Activated T-cell treated with anti-CD3 and anti-CD28 coated beads for 48 hours (primary cell): ENCODE measurements at regions not wholly inside any gene's neighbourhood (a gene's known extent, or its start where the extent isn't known, plus 50 kb on each side); places are given as distances from the start of the nearest gene placed in this dataset.

ENCODE experiments used
- DNase-seq: peaks from one replicate; pipeline ENCODE4 v3.0.0-alpha.2; 2020; ENCODE audit warnings: low read depth

DNA sequence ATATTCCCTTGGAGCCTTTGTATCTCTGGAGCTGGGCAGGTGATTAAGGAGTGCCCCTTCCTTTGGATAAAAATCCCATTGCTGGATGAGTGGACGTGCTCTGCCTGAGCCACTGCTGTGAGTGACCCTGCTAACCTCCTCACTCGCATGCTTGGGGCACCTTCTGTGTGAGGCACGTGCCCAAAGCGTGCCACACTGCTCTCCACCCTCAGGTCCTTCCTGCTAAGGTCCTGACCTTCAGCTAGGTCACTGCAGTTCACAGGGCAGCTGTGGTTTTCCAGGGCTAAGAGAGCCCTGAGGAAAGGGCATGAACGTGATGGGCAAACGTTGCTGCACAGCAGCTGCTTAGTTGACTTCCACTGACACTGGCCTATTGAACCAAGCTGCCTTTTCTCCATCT, 204.4 kb upstream of the COBL start:
- DNase-seq = no peak

DNA sequence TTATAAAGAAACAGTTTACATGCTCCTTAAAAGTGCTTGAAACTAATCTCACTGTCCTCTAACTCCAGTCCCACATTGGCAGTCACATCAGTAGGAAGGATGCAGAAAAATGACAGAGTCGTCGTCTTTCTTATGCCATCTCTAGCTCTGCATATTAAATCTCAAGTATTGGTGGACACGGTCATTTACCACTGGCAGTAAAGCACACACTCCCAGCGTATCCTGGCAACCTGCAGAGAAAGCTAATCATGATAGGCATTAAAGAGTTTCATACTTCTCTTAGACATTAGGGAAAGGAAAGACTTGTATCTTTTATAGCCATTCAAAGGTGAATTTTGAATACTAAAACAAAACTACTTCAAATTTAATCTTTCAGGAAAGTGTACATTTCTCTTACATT, 202.0 kb upstream of the COBL start:
- no peak for DNase-seq

DNA sequence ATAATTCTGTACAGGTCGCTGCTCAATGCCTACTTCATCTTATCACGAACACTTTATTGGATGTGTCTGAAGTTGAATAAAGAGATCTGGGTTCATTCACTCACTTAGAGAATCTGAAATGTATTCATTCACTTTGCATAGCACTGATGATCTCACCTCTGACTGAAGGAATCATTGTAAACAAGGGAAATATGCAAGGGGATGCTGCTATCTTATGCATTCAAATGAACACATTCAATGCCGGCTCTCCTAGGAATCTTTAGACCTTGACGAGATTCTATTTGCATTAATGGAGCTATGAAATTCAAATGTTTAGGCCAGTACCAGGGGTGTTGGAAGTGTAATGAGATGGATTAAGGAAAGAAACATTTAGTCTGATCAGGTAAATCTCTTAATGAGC, 200.6 kb upstream of the COBL start:
- DNase-seq = no peak

DNA sequence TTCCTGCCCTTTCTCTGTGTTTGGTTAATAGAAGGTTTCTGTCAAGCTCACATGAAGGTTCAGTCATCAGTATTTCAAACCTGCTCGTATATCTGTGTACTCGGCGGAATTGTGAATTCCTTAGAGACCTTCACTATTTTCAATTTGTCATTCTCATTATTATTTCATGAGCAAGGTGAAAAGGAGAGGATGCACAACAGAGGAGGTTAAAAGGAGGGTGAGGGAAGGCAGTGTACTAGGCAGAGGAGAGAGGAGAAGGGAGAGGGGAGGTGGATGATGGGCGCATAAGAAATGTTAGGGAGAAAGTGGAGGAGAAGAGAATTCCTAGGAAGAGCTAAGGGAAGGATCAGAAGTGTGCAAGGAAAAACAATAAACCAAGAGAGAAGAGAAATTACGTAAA, 185.0 kb upstream of the COBL start:
- DNase-seq = no peak

DNA sequence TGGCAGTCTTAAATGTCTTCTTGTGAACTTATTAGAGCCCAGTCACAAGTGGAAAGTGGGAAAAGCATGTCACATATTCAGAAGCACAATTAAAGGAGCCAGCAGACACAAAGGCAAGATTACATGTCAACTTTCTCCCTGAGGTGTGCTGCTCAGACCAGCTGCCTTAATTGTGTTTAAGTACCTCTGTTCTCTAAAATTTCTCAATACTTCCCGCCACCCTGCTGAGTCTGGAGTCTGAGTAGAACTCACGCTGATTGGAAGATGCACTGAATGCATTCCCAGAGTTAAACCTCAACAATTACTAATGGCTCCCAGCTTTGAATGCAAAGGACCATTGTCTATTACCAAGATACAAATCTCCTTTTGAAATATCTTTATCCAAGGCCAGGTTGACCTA, 166.4 kb upstream of the COBL start:
- no peak for DNase-seq

DNA sequence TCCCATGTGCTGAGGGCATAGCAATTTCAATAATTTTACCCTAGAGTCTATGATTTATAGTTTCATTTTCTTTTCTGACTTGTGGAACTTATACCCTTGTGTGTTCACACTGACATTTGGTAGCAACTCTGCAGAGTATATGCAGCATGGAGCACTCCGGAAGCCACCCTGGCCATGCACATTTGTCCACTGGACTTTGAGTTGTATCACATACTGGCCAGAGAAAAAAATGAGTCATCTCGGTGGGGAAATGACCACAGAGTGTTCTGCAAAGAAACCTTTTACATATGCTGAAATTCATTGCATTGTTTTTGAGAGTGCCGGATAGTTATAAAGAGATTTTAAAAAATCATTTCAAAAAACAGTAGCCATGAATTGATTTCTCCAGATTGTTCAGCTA, 164.8 kb upstream of the COBL start:
- DNase-seq = no peak

DNA sequence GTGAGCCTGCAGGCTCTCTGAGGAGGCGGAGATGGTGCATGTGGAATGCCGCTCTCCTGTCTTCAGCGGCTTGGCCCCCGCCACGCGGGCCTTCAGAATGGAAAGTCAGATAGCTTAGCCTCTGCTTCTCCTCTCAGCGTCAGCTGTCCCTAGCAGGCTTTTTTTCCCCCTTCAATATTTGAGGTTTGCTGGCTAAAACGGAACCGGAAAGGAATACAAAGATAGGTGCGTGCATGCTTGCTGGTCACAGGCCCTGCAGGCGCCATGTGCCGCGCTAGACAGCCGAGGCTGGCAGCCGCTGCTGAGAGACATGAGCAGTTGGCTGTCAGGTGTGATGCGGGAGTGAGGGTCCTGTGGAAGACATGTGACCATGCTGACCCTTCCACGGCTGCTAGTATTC, 161.2 kb upstream of the COBL start:
- no peak for DNase-seq

DNA sequence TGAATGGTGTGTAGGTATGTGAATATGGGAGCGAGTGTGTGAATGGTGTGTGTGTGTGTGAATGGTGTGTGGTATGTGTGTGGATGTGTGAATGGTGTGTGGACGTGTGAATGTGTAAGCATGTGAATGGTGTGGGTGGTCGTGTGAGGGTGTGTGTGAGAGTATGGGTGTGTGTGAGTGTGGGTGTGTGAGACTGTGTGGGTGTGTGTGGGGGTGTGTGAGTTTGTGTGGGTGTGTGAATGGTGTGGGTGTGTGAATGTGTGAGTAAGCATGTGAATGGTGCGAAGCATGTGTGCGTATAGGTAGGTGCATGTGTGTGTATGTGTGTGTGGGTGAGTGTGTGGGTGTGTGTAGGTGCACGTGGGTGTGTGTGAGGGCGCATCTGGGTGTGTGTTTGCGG, 160.7 kb upstream of the COBL start:
- no peak for DNase-seq

DNA sequence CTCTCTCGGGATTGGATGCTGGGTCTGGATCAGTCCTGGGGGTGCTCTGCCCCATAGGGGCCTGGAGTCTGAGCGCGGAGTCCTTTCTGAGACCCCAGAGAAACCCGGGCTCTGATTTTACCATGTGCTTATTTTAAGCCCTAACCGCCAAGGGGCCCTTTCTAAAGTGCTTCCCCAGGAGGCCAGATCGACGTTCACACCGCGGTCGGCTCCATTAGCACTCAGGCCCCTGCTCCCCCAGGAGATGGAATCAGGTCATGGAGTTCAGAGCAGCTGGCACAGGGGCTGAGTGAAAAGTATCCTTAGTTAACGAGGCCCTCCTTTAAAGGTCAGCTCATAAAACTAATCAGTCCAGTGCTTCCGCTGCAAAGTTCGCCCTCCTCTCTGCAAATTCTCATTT, 159.4 kb upstream of the COBL start:
- no peak for DNase-seq

DNA sequence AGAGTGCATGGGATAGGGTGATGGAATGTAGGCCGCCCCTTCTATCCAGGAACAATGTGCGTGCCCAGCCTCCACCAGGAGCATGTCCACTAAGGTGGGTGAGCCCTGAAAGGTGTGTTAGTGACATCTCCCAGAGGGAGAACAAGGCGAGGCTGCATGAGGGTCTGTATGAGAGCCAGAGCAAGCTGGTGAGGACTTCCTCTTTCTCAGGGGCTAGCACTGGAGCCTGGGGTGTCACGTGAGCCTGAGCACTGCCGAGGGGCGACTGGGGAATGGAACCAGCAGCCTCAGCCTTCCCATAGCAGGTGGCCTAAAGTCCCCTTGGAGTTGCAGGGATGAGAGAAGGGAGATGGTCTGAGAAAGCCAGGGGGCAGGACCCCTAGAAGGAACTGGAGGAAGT, 156.3 kb upstream of the COBL start:
- no peak for DNase-seq

DNA sequence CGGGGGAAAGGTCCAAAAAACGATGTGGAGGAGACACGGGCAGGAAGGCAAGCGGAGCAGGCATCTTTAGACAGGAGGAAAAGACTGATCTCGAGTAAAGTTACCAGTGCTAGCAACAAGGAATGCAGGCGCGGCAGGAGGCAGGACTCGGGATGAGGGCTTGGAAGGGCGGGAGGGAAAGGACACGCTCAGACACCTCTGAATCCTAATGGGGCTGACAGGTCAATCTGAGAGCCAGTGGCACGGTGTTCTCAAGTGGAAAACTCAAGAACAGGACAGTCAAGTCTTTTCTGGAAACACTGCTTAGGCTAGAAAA, 155.3 kb upstream of the COBL start:
- no peak for DNase-seq

DNA sequence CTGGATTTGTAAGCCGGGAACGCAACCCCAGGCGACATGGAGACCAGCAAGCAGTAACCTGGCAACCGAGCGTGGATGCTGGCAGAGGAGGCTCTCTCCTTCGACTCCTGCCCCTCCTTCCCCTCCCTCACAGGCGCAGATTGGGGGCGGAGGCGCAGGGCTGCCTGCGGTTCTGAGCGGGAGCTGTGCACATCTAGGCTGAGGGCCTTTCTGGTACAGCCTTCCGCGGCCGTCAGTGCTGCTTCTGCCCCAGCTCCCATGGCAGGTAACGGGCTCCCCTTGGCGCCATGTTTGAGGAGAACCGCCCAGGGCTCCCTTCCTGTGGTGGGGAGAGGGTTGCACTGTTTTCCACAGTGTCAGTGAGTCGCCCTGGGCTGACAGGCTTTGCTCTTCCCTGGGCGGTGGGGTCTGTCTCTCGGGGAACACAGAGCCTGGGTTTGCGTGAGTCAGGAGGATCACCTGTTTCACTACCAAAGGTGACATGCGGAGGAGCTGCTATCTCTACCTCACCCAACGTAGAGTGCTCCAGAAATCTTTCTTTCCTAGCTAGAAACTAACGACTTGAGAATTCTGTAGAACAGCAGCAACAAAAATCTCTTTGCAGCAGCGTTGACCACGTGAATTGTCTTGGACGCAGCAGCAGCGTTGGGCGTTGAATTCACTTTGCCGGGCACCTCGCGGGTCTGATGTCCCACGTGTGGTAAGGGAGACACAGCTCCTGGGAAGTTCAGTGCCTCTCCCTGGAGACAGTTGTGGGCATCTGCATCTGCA, 154.8 kb upstream of the COBL start:
- DNase-seq = no peak

DNA sequence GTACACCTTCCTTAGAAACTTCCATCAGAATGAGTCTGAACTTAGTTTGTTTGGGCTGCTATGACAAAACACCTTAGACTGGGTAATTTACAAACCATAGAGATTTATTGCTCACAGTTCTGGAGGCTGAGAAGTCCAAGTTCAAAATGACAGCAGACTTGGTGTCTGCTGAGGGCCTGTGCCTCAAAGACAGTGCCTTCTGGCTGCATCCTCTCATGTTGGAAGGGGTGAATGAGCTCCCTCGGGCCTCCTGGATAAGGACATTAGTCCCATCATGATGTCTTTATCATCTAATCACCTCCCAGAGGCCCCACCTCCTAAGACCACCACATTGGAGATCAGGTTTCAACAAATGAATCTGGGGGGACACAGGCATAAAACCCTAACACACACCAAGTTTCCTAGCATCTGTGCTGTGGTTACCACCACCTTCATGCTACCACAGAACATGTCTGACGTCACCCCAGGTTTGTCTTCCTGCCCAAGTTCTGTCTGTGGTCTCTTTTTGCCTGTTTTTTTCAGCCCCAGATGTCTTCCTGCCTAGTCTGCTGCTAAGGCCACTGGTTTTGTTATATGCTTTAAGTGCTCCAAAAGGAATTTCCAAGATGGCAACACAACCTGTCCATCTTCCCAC, 150.9 kb upstream of the COBL start:
- no peak for DNase-seq

DNA sequence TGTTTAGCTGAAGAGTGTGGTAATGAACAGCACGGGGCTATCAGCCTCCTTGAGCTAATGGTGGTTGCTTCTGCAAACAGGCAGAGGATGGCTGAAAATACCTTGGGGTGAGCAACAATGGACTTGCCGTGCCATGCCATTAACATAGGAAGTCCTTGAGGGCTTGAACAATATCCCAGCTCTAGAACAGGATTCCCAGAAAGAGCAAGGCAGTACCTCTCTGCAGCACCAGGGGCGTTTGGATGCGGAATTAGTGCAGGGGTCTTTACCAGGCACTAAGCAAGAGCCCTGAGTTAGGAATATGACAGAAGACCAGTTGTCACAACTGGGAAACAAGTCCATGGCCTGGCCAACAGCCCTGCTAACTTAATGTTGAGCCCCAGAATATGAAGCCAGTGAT, 143.2 kb upstream of the COBL start:
- no peak for DNase-seq

DNA sequence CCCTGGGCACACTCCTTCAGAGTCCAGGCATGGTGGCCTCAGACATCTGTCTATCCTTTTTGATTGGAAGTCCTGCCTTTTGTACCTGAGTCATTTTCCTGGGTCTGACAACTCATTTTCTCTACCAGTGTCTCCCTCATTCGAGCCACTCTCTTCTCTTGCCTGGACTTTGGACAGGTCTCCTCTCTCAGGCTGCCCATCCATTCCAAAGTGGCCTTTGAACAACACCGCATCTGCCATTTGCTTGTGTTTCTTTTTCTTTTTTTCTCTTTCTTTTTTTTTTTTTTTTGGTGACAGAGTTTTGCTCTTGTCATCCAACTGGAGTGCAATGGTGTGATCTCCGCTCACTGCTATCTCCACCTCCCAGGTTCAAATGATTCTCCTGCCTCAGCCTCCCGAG, 142.1 kb upstream of the COBL start:
- DNase-seq = no peak

DNA sequence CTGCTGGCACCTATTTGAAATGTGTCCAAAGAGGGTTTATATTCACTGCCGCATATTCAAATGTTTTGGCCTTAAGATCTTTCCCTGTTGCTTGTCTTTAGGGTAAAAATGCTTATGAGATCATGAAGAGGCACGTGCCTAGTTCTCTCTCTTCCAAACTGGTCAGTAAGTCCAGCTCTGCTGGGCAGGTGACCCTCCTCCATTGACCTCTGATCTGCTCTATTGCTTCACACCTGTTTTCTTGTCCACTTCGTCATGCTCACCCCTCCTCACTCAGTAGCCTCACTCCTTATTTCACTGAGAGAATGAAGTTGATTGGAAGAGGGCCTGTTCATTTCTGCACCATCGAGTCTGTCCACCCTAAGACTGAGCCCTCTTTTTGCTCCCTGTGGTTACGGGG, 140.5 kb upstream of the COBL start:
- DNase-seq = no peak

DNA sequence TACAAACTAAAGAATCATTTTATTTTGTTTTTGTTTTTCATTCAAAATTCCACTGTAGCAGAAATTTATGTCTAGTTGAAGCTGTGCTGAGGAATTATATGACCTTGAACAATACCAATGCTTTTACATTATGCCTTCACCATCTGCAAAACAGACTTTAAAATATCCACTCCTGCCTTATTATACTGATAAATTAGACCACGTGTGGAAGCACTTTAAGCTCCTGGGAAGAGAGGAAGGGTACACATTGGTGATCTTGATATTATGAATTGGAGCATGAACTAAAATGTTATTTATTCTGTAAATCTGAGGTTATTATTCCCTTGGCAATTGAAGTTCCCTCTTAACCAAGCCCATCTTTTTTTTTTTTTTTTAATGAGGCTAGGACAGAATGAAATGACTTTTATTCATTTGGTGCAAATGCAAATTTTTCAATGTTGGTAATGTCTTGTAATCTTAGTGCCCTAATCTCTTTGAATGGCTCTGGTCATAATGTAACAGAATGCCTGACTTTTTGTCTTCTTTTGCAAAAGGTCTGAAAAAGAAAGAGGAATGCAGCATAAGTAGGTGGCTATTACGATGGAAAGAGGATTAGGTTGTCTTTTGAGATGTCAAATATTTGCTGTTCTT, 139.9 kb upstream of the COBL start:
- DNase-seq = no peak

DNA sequence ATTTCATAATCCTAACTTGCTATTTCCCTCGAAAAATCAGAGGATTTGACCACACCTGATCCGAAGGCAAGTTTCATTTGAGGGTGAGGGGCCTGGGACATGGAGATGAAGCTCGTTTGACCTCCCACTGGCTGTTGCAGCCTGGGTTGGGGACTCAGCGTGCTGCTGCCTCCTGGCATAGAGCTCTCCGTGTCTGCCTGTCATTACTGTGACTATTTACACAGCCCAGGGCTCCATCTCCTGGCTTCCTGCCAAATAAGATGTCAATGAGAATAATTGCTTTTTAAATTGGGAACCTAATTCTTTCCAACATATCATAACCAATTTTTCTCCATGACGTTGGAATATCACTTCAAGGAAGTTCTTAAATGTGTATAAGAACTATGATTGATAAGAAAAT, 139.3 kb upstream of the COBL start:
- no peak for DNase-seq

DNA sequence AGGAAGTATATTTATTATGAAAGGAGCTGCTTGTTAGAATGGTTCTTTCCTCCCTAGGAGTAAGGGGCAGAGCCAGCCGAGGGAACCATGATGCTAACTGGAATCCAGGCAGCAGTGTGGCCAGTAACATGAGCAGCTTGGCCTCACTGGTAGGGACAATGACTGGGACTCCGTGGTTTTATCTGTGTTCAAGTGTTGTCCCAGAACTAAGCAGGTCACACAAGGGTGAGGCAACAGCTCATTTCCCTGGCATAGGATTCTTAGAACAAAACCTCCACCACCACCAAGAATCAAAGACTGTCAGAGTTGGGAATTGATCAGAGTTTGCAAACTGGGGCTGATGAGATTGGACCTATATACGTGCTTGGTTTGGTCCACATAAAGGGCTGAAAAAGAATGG, 138.9 kb upstream of the COBL start:
- DNase-seq = no peak

DNA sequence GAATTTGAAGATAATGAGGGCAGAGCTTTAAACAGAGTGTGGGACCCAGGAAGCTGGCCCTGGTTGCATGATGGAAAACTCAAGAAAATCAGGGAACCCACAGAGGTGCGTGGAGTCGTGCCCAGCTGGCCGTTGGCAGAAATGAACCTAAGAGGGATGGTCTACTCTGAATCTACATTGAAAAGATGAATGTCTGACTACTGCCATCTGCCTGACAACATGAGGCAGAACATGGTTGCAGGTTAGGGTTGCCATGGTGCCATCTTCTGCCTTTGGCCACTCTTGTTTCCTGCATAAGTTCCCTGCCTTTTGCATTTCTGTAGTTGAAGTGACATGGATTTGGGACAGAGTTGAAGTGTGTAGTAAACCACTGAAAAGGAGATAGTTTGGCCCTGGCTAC, 138.5 kb upstream of the COBL start:
- DNase-seq = no peak

DNA sequence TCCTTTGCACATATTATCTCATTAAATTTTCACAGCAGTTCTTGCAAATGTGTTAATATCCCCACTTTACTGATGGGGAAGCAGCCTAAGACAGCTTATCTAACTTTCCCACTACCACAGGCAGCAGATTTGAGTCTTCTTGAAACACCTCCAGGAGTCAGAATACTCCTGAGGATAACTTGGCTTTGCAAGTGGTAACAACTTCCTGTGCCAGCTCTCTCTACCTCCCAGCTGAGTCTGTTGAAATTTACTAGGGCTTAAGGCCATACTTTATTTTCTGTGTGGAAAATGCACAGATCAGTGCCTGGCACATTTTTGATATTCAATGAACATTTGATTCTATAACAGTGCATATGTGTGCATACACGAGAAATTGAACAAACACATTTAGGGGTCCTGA, 136.1 kb upstream of the COBL start:
- DNase-seq = no peak

DNA sequence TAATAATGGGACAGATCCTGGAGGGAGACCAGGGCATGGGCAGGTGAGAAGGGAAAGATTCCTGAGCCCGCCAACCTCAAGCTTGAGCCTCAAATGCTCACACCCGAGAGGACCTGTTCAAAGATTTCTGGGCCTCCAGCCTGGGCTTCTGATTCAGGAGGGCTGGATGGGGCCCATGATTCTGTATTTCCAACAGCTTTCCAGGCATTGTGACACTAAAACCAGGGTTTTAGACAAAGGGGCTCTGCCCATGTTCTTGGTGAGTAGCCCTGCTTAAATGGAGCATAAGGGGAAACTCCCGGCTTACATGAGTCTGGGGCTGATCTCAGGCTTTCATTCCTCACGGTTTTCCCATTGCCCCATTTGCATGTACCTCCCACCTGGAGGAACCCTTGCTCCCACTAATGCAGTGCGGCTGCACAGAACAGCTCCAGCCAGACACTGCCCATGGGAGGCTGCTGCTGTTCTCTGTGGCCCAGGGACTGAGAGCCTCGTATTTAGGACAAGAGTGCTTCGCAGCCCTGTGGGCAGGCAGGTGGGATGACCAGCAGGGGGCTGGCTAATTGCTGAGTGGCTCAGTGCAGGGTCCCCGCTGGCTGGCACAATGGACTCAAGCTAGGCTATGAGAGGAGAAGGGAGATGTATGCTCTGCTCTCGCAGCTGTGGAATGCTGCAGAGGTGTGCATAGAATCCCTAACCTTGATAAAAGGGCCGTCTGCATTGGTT, 135.3 kb upstream of the COBL start:
- no peak for DNase-seq

DNA sequence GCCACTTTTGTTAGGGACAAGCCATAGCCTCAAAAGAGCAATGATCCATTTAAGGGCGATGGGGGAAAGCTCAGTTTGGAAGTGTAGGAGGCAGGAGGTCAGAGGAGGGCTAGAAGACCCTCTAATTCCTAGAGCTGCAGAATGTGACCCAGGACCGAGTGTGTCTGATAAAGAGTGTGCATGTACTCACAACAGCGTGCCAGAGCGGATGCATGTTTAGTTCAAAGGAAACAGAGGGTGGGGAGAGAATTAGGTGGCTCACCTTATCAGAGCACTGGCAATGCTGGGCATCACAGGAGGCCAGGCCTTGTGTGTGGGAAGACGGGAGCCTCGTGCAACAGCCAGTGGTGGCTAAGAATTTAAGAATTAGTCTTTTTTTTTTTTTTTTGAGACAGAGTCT, 133.9 kb upstream of the COBL start:
- no peak for DNase-seq
